Parathyroid adenoma (tissue), 2 donors: ENCODE measurements at regions not wholly inside any gene's neighbourhood (a gene's known extent, or its start where the extent isn't known, plus 50 kb on each side); places are given as distances from the start of the nearest gene placed in this dataset.

Source experiments
- H2AFZ ChIP-seq: fragments of 300-600 bp; sonication (generic); one replicate; pipeline ENCODE4 v1.7.0; 2017; ENCODE audit warnings: antibody characterized with exemption, mild to moderate bottlenecking
- H3K27ac ChIP-seq: fragments of 300-600 bp; sonication (generic); one replicate; pipeline ENCODE4 v1.7.0; 2017
- H3K27me3 ChIP-seq: fragments of 300-600 bp; sonication (generic); one replicate; pipeline ENCODE4 v1.7.0; 2017; ENCODE audit warnings: low read length; ENCODE audit not compliant: control insufficient read depth, insufficient read depth
- H3K36me3 ChIP-seq: fragments of 300-600 bp; sonication (generic); one replicate; pipeline ENCODE4 v1.7.0; 2017; ENCODE audit warnings: low read length; ENCODE audit not compliant: control insufficient read depth, insufficient read depth
- H3K4me1 ChIP-seq: fragments of 300-600 bp; sonication (generic); one replicate; pipeline ENCODE4 v1.7.0; 2017; ENCODE audit warnings: control low read depth
- H3K4me2 ChIP-seq: fragments of 300-600 bp; sonication (generic); one replicate; pipeline ENCODE4 v1.7.0; 2017; ENCODE audit warnings: low read length
- H3K4me3 ChIP-seq: fragments of 300-600 bp; sonication (generic); one replicate; pipeline ENCODE4 v1.7.0; 2017; ENCODE audit warnings: low read depth, low read length
- H3K79me2 ChIP-seq: fragments of 300-600 bp; sonication (generic); one replicate; pipeline ENCODE4 v1.7.0; 2017; ENCODE audit warnings: control low read depth
- H3K9ac ChIP-seq: fragments of 300-600 bp; sonication (generic); one replicate; pipeline ENCODE4 v1.7.0; 2017; ENCODE audit warnings: mild to moderate bottlenecking
- H3K9me3 ChIP-seq: fragments of 300-600 bp; sonication (generic); one replicate; pipeline ENCODE4 v1.7.0; 2017; ENCODE audit warnings: low read length; ENCODE audit not compliant: control insufficient read depth
- CTCF ChIP-seq: fragments of 300-600 bp; sonication (generic); IDR thresholded peaks from one replicate; pipeline ENCODE4 v1.7.0; 2017; ENCODE audit warnings: antibody characterized with exemption, mild to moderate bottlenecking
- donor health status: primary hyperparathyroidism.

GRCh38 chr11:86126862-86127261 is 58.0 kb upstream of the PICALM start:
- Histone ChIP-seq H3K4me2 (no peak overlapping the region), H2AFZ (peak overlapping the region; percentile 64), H3K27me3 (no peaks in the 10 kb centered on the region), H3K9ac (no peak overlapping the region), H3K27ac (no peak overlapping the region), H3K36me3 (no peaks in the 10 kb centered on the region), H3K79me2 (no peaks in the 10 kb centered on the region), H3K9me3 (no peaks in the 10 kb centered on the region), H3K4me3 (no peak overlapping the region), H3K4me1 (peaks cover 2% of the 10 kb centered on the region)
- TF ChIP-seq CTCF = no peak

- no peak overlapping the region for H3K27ac ChIP-seq
Measured at GRCh38 chr11:86124251-86125233, 55.7 kb upstream of the PICALM start.

GRCh38 chr11:86122773-86123172 is 53.9 kb upstream of the PICALM start:
- H2AFZ ChIP-seq = no peak overlapping the region
- no peak for TF ChIP-seq CTCF
- no peak overlapping the region for H3K4me3 ChIP-seq
- H3K4me2 ChIP-seq = no peak overlapping the region
- H3K4me1 ChIP-seq = peaks cover 5% of the 10 kb centered on the region
- H3K9ac ChIP-seq = no peak overlapping the region
- H3K27ac ChIP-seq = no peak overlapping the region
- H3K27me3 ChIP-seq = no peaks in the 10 kb centered on the region
- H3K9me3 ChIP-seq = no peaks in the 10 kb centered on the region
- H3K36me3 ChIP-seq = no peaks in the 10 kb centered on the region
- H3K79me2 ChIP-seq = no peaks in the 10 kb centered on the region

More at GRCh38 chr11:86124251-86125233, 55.7 kb upstream of the PICALM start:
- Histone ChIP-seq H3K4me3 (no peak overlapping the region), H3K9me3 (no peaks in the 10 kb centered on the region), H3K4me1 (peaks cover 2% of the 10 kb centered on the region), H3K4me2 (no peak overlapping the region), H3K27me3 (no peaks in the 10 kb centered on the region), H2AFZ (peak overlapping the region; percentile 46), H3K36me3 (no peaks in the 10 kb centered on the region), H3K79me2 (no peaks in the 10 kb centered on the region), H3K9ac (no peak overlapping the region)
- TF ChIP-seq CTCF = no peak

DNA sequence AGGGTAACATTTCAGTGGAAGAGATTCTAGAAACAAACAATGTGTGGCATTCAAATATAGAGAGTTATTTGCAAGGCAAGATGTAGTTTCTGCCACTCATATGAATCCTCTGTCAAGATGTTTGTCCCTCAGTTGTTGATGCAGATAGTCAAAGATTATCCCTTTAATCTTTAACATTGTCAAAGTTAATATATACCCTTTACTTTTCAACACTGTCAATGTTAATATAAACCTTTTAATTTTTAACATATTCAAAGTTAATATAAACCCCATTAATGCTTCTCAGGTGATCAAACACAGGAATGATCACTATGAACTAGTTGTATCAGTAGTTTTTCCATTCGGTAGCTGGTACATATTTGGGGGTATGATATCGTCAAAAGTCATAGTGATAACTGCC is 51.9 kb upstream of the PICALM start:
- Histone ChIP-seq H3K9me3 (no peaks in the 10 kb centered on the region), H3K27me3 (no peaks in the 10 kb centered on the region), H3K36me3 (no peaks in the 10 kb centered on the region), H3K4me2 (no peak overlapping the region), H3K79me2 (no peaks in the 10 kb centered on the region), H3K4me3 (no peak overlapping the region), H2AFZ (no peak overlapping the region), H3K27ac (no peak overlapping the region), H3K4me1 (peaks cover 7% of the 10 kb centered on the region), H3K9ac (no peak overlapping the region)
- no peak for TF ChIP-seq CTCF

GRCh38 chr11:86119906-86120305 is 51.0 kb upstream of the PICALM start:
- Histone ChIP-seq H3K4me2 (no peak overlapping the region), H3K4me1 (peaks cover 7% of the 10 kb centered on the region), H3K36me3 (no peaks in the 10 kb centered on the region), H3K79me2 (no peaks in the 10 kb centered on the region), H3K9me3 (no peaks in the 10 kb centered on the region), H3K9ac (no peak overlapping the region), H3K27me3 (no peaks in the 10 kb centered on the region), H3K27ac (no peak overlapping the region), H2AFZ (no peak overlapping the region), H3K4me3 (no peak overlapping the region)
- no peak for TF ChIP-seq CTCF
